HG03442 (cell line): ENCODE measurements at regions not wholly inside any gene's neighbourhood (a gene's known extent, or its start where the extent isn't known, plus 50 kb on each side); places are given as distances from the start of the nearest gene placed in this dataset.
A peak's percentile ranks its signal among the peaks of the same experiment; 100 is the strongest.

Source experiments
- ATAC-seq: cut with Tn5 transposase; IDR thresholded peaks from one replicate; pipeline ENCODE4 v1.9.1; 2021; ENCODE audit warnings: mild to moderate bottlenecking, moderate library complexity; ENCODE audit not compliant: unreplicated experiment

- no peak for ATAC-seq
These were observed 124.8 kb upstream of the RBBP6 start for GRCh38 chr16:24414534-24414933.

- ATAC-seq: no peak
These were observed 120.6 kb upstream of the RBBP6 start for GRCh38 chr16:24418733-24419132.

GRCh38 chr16:24423312-24423711, 116.1 kb upstream of the RBBP6 start:
- ATAC-seq: no peak

GRCh38 chr16:24424364-24424763, 115.0 kb upstream of the RBBP6 start:
- no peak for ATAC-seq

DNA sequence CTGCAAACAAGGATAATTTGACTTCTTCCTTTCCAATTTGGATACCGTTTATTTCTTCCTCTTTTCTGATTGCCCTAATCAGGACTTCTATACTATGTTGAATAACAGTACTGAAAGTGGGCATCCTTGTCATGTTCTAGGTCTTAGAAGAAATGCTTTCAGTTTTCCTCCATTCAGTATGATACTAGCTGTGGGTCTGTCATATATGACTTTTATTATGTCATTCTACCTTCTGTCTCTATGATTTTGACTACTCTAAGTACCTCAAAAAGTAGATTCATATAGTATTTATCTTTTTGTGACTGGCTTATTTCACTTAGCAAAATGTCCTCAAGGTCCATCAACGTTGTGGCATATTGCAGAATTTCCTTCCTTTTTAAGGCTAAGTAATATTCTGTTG, 111.5 kb upstream of the RBBP6 start:
- ATAC-seq: no peak

DNA sequence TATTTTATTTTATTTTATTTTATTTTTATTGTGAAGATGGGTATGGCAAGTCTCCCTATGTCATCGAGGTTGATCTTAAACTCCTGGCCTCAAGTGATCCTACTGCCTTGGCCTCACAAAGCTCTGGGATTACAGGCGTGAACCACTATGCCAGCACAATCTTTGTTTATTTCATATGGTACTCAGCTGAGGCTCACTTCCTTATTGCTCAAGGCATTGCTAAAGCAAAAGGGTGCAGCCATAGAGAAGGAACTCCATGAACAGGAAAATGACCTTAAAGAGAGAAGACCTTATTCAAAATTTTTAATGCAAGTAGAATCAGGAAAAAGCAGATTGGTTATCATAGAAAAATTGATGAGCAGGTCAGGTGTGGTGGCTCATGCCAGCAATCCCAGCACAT, 110.6 kb upstream of the RBBP6 start:
- ATAC-seq: no peak

DNA sequence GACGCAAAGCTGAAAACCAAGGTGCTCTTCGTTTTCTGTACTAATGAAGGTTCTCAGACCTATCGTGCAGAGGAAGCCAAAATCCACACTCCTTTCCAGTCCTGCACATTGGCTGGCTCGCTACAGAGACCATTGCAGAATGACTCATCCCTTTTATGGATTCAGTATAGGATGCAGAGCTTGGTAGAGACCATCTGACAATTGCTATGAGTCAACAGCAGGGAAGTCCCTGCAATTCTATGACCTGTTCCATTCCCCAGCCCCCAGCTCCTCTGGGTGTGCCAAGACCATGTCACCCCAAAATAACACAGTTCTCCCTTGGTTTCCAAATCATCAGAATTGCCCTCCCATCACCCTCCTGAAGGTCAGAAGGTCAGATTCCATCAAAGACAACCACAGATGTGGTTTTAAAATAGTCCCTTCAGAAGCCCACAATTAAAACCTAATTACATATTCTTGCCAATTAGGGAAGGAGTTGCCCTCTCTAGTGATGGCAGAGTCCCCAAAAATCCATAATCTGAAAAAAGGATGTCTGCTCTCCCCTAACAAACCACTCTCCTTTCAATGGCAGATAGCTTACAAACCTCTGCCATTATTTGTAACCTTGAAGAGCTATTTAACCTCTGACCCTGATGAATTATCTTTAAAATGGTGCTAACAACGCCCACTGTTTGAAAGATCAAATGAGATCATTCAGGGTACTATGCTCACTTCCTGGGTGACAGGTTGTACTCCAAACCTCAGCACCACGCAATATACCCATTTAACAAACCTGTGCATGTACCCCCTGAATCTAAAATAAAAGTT, 108.2 kb upstream of the RBBP6 start:
- peak; percentile 66 for ATAC-seq

- no peak for ATAC-seq
These were observed 105.7 kb upstream of the RBBP6 start for GRCh38 chr16:24433706-24434105.

- ATAC-seq: no peak
These were observed 99.1 kb upstream of the RBBP6 start for GRCh38 chr16:24440306-24440705.

GRCh38 chr16:24442631-24443030, 96.7 kb upstream of the RBBP6 start:
- ATAC-seq: no peak

GRCh38 chr16:24445216-24445615, 94.2 kb upstream of the RBBP6 start:
- no peak for ATAC-seq

- no peak for ATAC-seq
These were observed 93.2 kb upstream of the RBBP6 start for GRCh38 chr16:24446189-24446588.

GRCh38 chr16:24452724-24453123, 86.6 kb upstream of the RBBP6 start:
- no peak for ATAC-seq

- no peak for ATAC-seq
These were observed 76.0 kb upstream of the RBBP6 start for GRCh38 chr16:24463196-24463945.

GRCh38 chr16:24471561-24472350, 67.6 kb upstream of the RBBP6 start:
- no peak for ATAC-seq

DNA sequence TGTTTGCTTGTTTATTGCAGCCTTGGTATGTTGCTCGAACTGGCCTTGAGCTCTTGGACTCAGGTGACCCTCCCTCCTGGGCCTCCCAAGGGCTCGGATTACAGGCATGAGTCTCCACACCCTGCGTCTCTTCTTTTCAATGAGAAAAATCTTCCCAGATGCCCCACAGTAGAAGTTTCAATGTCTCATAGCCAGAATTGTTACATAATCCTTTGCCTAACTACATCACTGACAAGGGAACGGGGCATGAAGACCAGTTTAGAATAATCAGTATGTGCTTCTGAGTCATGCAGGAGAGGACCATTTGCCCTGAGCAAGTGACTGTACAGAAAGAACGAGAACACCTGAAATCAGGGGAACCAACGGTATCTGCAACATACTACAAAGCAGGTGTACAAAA, 61.9 kb upstream of the RBBP6 start:
- ATAC-seq: no peak

- ATAC-seq: no peak
These were observed 61.0 kb upstream of the RBBP6 start for GRCh38 chr16:24478401-24478800.

- ATAC-seq: no peak
These were observed 56.6 kb upstream of the RBBP6 start for GRCh38 chr16:24482681-24483202.

GRCh38 chr16:24488045-24488444, 51.3 kb upstream of the RBBP6 start:
- no peak for ATAC-seq
